ENCODE measurements at regions not wholly inside any gene's neighbourhood (a gene's known extent, or its start where the extent isn't known, plus 50 kb on each side); places are given as distances from the start of the nearest gene placed in this dataset.
"Not testable (repeated sequence)": the region's sequence is repeated elsewhere in the genome, so short reads cannot be mapped to it uniquely, and the experiment has no call there.

- no peak for DNase-seq
Measured at GRCh38 chr18:29501952-29502351, 1325.0 kb upstream of the CDH2 start.

- no peak for DNase-seq
Measured at GRCh38 chr18:29496152-29496680, 1319.3 kb upstream of the CDH2 start.

- no peak for DNase-seq
Measured at GRCh38 chr18:29494371-29494770, 1317.4 kb upstream of the CDH2 start.

- no peak for DNase-seq
Measured at GRCh38 chr18:29491907-29492306, 1315.0 kb upstream of the CDH2 start.

- no peak for DNase-seq
Measured at GRCh38 chr18:29488617-29489016, 1311.7 kb upstream of the CDH2 start.

GRCh38 chr18:29465526-29465925 is 1288.6 kb upstream of the CDH2 start:
- DNase-seq = no peak

- DNase-seq = no peak
Measured at GRCh38 chr18:29459972-29460371, 1283.0 kb upstream of the CDH2 start.

GRCh38 chr18:29457316-29457889 is 1280.5 kb upstream of the CDH2 start:
- DNase-seq = no peak

- no peak for DNase-seq
Measured at GRCh38 chr18:29449424-29449823, 1272.5 kb upstream of the CDH2 start.

GRCh38 chr18:29439398-29439797 is 1262.5 kb upstream of the CDH2 start:
- DNase-seq = no peak

- DNase-seq = no peak
Measured at GRCh38 chr18:29436459-29436858, 1259.5 kb upstream of the CDH2 start.

- no peak for DNase-seq
Measured at GRCh38 chr18:29434650-29435049, 1257.7 kb upstream of the CDH2 start.

GRCh38 chr18:29430416-29430815 is 1253.5 kb upstream of the CDH2 start:
- no peak for DNase-seq

GRCh38 chr18:29418136-29418535 is 1241.2 kb upstream of the CDH2 start:
- DNase-seq = no peak

- no peak for DNase-seq
Measured at GRCh38 chr18:29406996-29407395, 1230.1 kb upstream of the CDH2 start.

- no peak for DNase-seq
Measured at GRCh38 chr18:29397536-29397935, 1220.6 kb upstream of the CDH2 start.

- no peak for DNase-seq
Measured at GRCh38 chr18:29383311-29384273, 1206.7 kb upstream of the CDH2 start.

GRCh38 chr18:29378651-29379136 is 1201.8 kb upstream of the CDH2 start:
- no peak for DNase-seq

GRCh38 chr18:29377346-29377745 is 1200.4 kb upstream of the CDH2 start:
- DNase-seq = no peak

- DNase-seq = no peak
Measured at GRCh38 chr18:29373000-29373399, 1196.1 kb upstream of the CDH2 start.

- DNase-seq = no peak
Measured at GRCh38 chr18:29361843-29362242, 1184.9 kb upstream of the CDH2 start.

- DNase-seq = not testable (repeated sequence)
Measured at GRCh38 chr18:29360659-29361058, 1183.7 kb upstream of the CDH2 start.

GRCh38 chr18:29359222-29359621 is 1182.3 kb upstream of the CDH2 start:
- DNase-seq = not testable (repeated sequence)

All from occipital lobe (tissue), 1 donor.